HG02678 (cell line): ENCODE measurements at regions not wholly inside any gene's neighbourhood (a gene's known extent, or its start where the extent isn't known, plus 50 kb on each side); places are given as distances from the start of the nearest gene placed in this dataset.
"Not testable (repeated sequence)": the region's sequence is repeated elsewhere in the genome, so short reads cannot be mapped to it uniquely, and the experiment has no call there.

Source experiments
- ATAC-seq: cut with Tn5 transposase; IDR thresholded peaks from one replicate; pipeline ENCODE4 v1.9.1; 2021; ENCODE audit warnings: mild to moderate bottlenecking, moderate library complexity; ENCODE audit not compliant: unreplicated experiment

GRCh38 chr11:127998421-127998820, 588.9 kb downstream of the ETS1 start:
- ATAC-seq: no peak

DNA sequence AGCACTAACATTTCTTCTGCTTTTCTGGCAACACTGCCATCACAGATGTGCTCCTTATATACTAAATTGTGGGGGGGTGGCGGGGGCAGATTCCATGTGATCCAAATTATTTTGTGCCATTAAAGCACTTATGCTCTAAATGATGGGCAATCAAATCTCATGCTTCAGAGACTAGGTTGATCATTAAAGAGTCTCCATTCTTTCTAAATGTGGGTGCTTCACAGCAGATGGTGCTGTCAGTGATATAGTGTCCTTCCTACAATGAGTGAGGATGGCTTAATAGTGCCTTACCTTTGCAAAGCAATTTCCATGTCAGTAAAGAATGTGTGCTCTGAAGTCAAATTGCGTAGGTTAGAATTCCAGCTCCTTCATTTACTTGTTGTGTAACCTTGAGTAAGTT, 589.8 kb downstream of the ETS1 start:
- ATAC-seq: no peak

DNA sequence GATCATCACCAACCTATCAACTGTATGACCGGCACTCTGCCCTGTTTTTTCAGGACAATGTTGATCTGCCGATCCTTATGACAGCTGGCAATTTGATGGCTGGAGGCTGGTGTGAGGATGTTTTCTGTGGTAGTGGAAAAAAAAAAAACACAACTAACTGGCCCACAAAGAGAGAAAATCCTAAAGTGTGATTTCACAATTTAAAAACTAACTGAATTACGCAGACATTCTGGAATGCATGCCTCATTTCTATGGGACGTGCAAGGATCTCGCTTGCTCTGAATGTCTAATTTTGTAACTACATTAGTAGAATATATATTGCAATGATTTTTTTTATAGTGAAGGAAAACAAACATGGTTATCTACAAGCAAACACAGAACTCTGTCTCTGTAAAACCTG, 590.5 kb downstream of the ETS1 start:
- no peak for ATAC-seq

DNA sequence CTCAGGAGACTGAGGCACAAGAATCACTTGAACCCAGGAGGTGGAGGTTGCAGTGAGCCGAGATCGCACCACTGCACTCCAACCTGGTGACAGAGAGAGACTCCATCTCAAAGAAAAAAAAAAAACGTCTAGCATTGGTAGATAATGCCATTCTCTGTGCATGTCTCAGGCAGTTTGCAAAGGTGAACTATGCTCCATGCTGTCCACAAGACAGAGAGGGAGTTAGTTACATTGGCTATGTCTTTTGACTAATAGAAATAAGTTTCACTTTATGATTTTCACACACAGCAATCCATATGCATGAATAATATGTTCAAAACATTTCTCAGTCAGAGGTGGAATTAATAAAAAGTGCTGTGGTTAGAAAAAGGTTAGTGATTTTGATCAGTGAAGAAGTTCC, 591.4 kb downstream of the ETS1 start:
- ATAC-seq: no peak

DNA sequence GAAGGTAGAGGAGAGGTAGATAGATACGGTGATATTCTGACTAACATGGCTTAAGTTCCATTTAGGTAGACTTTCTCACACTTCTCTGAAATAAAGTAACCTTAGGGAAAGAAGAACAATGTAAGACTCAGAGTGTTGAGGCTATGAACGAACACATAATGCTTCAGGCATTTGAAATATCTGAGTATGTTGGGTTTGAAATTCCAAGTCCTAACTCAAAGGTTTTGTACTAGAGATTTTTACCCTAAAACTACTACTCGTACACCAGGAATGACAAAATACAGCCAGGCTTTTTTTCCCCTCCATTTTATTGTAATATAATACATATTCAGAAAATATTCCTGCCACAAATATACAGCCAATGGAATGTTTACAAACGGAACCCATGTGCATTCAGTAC, 592.6 kb downstream of the ETS1 start:
- no peak for ATAC-seq

DNA sequence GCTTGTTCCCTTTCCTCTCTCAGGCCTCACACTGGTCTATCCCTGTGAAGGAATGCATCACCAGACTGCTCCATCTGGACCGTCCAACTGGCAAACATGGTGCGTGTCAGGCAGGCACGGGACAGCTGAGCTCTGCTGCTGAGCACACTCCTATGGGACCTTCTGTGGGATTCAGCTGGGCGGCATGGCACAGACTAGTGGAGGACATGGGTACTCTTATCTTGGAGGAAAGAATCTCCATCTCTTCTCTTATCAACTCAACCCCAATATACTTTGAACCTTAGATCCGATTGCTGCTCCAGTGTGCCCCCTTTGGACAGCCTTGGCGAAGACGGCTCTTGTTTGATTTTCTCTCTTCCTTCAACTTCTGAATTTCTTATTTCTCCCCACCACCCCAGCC, 593.6 kb downstream of the ETS1 start:
- no peak for ATAC-seq

- ATAC-seq: no peak
Measured at GRCh38 chr11:127993281-127993680, 594.1 kb downstream of the ETS1 start.

DNA sequence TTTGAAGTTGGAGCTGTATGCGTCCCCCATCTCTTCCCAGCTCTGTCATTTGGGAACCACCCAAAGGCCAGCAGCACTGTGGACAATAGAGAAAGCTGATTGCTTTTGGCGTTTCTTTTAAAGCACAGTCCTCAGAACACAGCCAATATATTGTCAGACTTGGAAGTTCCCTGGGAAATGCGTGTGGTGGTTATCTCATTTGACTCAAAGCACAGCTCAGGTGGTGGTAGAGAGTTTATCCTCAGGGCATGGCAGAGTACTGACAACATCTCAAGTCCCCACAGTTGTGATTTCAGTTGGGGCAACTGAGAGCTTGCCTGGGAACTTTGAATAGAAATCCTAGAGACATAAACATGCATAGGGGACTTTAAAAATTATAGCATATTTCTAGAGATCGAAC, 601.3 kb downstream of the ETS1 start:
- ATAC-seq: no peak

- ATAC-seq: no peak
Measured at GRCh38 chr11:127972816-127973215, 614.5 kb downstream of the ETS1 start.

DNA sequence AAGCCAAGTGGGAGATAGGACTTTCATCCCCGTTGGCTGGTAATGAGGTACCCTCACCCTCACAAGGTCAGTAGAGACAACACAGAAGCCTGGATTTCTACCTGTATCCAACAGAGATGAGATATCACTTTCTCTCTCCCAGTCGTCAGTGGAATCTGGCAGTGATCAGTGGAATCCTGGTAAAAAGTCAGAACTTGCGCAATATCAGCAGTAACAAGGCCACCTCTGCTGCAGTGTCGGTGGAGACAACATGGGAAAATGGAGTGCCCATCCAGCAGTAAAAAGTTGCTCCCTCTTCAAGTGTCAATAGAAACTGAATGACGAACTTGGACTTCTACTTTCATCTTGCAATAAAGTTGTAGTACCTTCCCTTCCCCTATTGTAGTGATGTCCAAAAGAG, 615.9 kb downstream of the ETS1 start:
- ATAC-seq: no peak

GRCh38 chr11:127966821-127967220, 620.5 kb downstream of the ETS1 start:
- no peak for ATAC-seq

- no peak for ATAC-seq
Measured at GRCh38 chr11:127965939-127966668, 621.3 kb downstream of the ETS1 start.

DNA sequence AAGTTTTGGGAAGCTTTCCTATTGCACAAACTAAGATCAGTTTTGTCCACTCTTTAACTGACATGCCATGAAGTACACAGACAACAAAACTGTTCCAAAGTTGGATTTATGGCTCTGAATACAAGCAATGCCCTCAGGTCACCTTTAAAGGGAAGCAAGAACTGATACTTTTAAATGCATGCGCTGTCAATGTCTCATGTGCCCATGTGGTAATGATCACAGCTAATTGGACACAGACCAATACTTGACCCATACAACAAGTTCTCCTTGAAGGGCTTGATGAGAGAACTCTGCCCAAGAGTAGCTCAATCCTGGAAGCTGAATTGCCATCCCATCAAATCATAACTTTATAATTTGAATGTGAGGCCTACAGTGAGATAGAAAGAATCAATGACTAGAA, 624.9 kb downstream of the ETS1 start:
- ATAC-seq: no peak

- no peak for ATAC-seq
Measured at GRCh38 chr11:127950162-127950561, 637.2 kb downstream of the ETS1 start.

GRCh38 chr11:127943763-127944162, 643.6 kb downstream of the ETS1 start:
- no peak for ATAC-seq

DNA sequence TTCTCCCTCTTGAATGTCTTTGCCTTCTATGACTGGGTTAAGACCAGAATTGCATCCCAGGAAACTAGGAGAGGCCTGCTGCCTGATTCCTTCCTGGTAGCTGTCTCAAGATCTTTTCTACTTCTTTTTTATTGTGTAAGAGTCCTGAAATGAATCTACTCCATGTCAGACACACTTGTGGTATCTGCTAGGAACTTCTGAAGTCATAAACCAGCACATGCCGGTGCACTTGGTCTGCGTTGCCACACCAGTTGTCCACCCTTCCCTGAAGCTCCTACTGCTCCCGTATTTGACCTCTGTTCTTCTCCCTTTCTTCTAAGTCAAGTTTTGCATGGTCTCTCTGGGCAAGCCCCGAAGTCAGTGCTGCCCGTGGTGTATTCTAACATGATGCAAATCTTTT, 644.2 kb downstream of the ETS1 start:
- ATAC-seq: no peak

DNA sequence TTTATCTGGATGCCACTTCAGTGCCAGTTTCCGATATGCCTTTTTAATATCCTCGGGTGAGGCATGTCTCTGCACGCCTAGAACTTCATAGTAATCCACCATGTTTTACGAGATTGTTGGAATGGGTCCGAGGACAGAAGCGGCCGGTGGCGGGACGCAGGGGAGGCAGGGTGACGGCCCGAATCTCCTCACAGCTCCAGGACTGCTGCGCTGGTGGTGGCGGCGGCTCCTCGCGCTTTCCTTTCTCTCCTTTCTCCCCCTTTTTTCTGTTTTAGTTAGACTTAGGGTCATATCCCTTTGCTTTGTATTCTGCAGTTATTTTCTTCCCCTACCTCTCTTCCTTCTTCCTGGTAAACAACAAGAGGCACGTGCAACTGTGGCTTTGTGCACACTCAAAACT, 645.8 kb downstream of the ETS1 start:
- ATAC-seq: not testable (repeated sequence)

DNA sequence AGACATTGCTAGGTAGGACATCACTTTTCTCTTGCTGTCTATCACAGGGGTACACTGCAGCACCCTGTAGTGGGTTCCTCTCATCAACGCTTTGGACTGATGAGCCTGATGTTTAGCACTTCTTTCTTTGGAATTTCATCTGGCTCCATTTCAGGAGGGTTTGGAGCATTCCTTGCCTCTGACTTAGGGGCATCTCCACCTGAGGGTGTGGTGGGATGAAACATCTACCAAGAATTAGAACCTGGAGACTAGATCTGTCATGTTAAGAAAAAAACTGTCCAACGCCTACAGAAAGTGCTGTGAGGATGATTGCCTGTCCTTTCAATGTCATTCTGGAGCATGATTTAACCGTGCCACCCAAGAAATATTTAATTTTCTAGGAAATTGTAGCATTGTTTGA, 648.4 kb downstream of the ETS1 start:
- no peak for ATAC-seq

- no peak for ATAC-seq
Measured at GRCh38 chr11:127935081-127935480, 652.3 kb downstream of the ETS1 start.

GRCh38 chr11:127933961-127934360, 653.4 kb downstream of the ETS1 start:
- not testable (repeated sequence) for ATAC-seq

DNA sequence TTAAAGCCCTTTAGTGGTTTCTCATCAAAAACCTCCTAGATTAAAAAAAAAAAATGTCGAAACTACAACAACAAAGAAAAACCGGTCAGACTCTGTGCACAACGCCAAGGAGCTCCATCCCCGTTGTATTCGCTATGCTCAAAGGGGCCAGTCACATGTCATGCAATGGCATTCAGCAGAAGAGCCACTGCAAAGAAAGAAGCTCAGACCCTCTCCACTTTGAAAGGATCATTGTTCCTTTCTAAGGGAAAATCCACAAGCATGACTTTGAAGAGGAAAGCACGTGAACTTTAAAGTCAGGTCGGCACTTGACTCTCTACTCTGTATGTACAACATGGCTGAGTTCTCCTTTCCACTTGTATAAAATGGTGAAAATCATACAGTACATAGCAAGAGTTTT, 655.6 kb downstream of the ETS1 start:
- no peak for ATAC-seq

- no peak for ATAC-seq
Measured at GRCh38 chr11:127926721-127927120, 660.6 kb downstream of the ETS1 start.

- ATAC-seq: no peak
Measured at GRCh38 chr11:127925475-127925874, 661.9 kb downstream of the ETS1 start.
